Lung (tissue), 11 donors: ENCODE measurements at regions not wholly inside any gene's neighbourhood (a gene's known extent, or its start where the extent isn't known, plus 50 kb on each side); places are given as distances from the start of the nearest gene placed in this dataset.

Experiments used
- ATAC-seq: fragments of 200-7000 bp; cut with Tn5 transposase; one replicate; pipeline ENCODE4 v1.9.1; 2020; ENCODE audit warnings: moderate number of reproducible peaks; ENCODE audit not compliant: insufficient read depth, low FRiP score
- DNase-seq, 3 donors: peaks; one replicate each; pipeline ENCODE4 v3.0.0-alpha.2; 2013 to 2017
- H3K27ac ChIP-seq, 2 donors: one replicate each; pipeline ENCODE4 v1.5.1; 2013; ENCODE audit warnings: mild to moderate bottlenecking in 2 of 2, moderate library complexity in 2 of 2, control low read depth in 1 of 2, inconsistent platforms in 1 of 2, low read depth in 1 of 2, low read length in 1 of 2
- H3K27me3 ChIP-seq, 3 donors: one replicate each; pipeline ENCODE4 v1.5.1; 2013; ENCODE audit warnings: low read length in 2 of 3; ENCODE audit not compliant: control insufficient read depth in 3 of 3, insufficient read depth in 3 of 3
- H3K36me3 ChIP-seq, 4 donors: one replicate each; pipeline ENCODE4 v1.5.1; 2013; ENCODE audit warnings: low read length in 4 of 4, mild to moderate bottlenecking in 1 of 4, moderate library complexity in 1 of 4; ENCODE audit not compliant: control insufficient read depth in 4 of 4, insufficient read depth in 4 of 4
- H3K4me1 ChIP-seq, 5 donors: one replicate each; pipeline ENCODE4 v1.5.1; 2013; ENCODE audit warnings: low read length in 5 of 5, mild to moderate bottlenecking in 2 of 5, moderate library complexity in 1 of 5; ENCODE audit not compliant: control insufficient read depth in 5 of 5, insufficient read depth in 5 of 5
- H3K4me3 ChIP-seq: one replicate; pipeline ENCODE4 v1.5.1; 2013; ENCODE audit warnings: mild to moderate bottlenecking, control low read depth, moderate library complexity
- H3K9ac ChIP-seq, 2 donors: one replicate each; pipeline ENCODE4 v1.5.1; 2013; ENCODE audit warnings: low read length in 2 of 2, control low read depth in 1 of 2; ENCODE audit not compliant: insufficient read depth in 1 of 2
- H3K9me3 ChIP-seq, 4 donors: one replicate each; pipeline ENCODE4 v1.5.1; 2013; ENCODE audit warnings: low read length in 3 of 4, mild to moderate bottlenecking in 1 of 4, moderate library complexity in 1 of 4; ENCODE audit not compliant: control insufficient read depth in 4 of 4, insufficient read depth in 3 of 4
- WGBS, 2 donors: extraction: QIAGEN DNeasy Blood & Tissue Kit; methylation state at CpG; one replicate each; pipeline ENCODE4 v1.1.7; 2013; 5-methylcytosine and 5-hydroxymethylcytosine counted together
- TF ChIP-seq, protein P1 (sequence below): IDR thresholded peaks from 2 replicates; pipeline ENCODE4 v1.5.1; 2012; ENCODE audit warnings: mild to moderate bottlenecking; ENCODE audit errors: control extremely low read depth, extremely low read depth
- donor health status: control.
- donor health status: control.
- donor health status: Bipolar disorder and iron deficiency.
- donor health status: healthy.
- donor health status: DM: yes; HTN: yes; CAD: no.

DNA sequence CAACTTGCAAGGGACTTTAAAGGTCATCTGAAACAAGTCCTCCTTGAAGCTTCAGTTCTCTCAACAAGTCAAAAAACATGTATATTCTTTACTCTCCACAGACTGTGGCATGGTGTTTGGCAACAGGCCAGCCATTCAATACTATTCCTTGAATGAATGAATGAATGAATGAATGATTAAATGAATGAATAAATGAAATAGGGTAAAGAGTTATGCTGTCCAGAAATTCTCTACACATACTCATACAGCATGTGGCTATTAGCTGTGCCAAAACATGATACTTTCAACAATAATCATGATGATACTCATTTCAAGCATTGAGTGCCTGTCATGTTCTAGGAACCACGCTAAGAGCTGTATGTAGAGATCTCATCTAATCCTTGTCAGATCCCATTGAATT lies 356.1 kb downstream of the BARHL2 start:
- ATAC-seq (no peak), DNase-seq (no peak)
- Histone ChIP-seq H3K27me3 (no peaks in the 10 kb centered on the region), H3K36me3 (no peaks in the 10 kb centered on the region), H3K4me3 (no peak overlapping the region), H3K27ac (no peak overlapping the region), H3K4me1 (no peaks in the 10 kb centered on the region), H3K9me3 (no peaks in the 10 kb centered on the region), H3K9ac (no peak overlapping the region)
- TF ChIP-seq, protein P1, sequence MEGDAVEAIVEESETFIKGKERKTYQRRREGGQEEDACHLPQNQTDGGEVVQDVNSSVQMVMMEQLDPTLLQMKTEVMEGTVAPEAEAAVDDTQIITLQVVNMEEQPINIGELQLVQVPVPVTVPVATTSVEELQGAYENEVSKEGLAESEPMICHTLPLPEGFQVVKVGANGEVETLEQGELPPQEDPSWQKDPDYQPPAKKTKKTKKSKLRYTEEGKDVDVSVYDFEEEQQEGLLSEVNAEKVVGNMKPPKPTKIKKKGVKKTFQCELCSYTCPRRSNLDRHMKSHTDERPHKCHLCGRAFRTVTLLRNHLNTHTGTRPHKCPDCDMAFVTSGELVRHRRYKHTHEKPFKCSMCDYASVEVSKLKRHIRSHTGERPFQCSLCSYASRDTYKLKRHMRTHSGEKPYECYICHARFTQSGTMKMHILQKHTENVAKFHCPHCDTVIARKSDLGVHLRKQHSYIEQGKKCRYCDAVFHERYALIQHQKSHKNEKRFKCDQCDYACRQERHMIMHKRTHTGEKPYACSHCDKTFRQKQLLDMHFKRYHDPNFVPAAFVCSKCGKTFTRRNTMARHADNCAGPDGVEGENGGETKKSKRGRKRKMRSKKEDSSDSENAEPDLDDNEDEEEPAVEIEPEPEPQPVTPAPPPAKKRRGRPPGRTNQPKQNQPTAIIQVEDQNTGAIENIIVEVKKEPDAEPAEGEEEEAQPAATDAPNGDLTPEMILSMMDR: no peak
- 95 to 97% methylated on average over 1 of the region's 1 CpG for WGBS, 2 donors

DNA sequence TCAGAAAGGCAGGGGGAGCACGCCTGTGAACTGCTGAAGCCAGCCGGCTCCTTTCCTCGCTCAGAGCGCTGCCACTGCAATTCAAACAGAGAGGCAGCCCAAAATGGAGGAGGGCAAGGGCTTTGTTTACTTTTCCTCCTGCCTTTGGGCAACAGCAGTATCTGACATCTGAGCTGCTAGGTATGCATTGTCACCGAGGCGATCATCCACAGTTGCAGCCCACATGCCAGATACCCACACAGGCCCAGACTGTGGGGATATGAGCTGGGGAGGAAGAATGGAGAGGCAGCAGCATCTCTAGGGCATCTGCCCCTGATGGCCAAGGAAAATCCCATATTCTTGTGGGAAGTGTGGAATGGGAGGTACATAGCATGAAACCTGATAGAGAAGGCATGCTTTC lies 357.1 kb downstream of the BARHL2 start:
- Histone ChIP-seq H3K36me3 (no peaks in the 10 kb centered on the region), H3K9ac (no peak overlapping the region), H3K27ac (no peak overlapping the region), H3K4me1 (no peaks in the 10 kb centered on the region), H3K4me3 (no peak overlapping the region), H3K27me3 (peaks cover 0 to 3% (median 0%) of the 10 kb centered on the region in 3 donors), H3K9me3 (peaks cover 0 to 2% (median 0%) of the 10 kb centered on the region in 4 donors)
- ATAC-seq: no peak
- DNase-seq: no peak
- TF ChIP-seq, protein P1: no peak
- WGBS, 2 donors: 83 to 87% methylated on average over 6 of the region's 6 CpGs

DNA sequence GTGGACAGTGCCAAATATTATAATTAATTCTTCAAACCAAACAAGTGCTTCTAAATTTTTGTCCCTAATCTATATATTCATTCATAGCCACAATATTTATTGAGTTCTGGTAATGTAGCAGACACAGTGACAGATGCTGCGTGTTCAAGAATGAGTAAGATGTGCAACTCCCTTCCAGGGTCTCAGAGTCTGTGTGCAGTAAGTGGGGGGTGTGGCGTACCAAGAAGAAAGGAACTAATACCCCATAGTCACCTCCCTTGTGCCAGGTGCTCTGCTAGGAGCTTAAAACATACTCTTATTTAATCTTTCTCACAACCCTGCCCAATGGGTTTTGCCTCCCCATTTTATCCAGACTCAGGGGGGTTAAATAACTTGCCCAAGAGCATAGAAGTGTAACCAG lies 358.7 kb downstream of the BARHL2 start:
- Histone ChIP-seq H3K4me1 (no peaks in the 10 kb centered on the region), H3K27ac (no peak overlapping the region), H3K27me3 (peaks cover 0 to 3% (median 0%) of the 10 kb centered on the region in 3 donors), H3K9ac (no peak overlapping the region), H3K9me3 (peaks cover 0 to 2% (median 0%) of the 10 kb centered on the region in 4 donors), H3K4me3 (no peak overlapping the region), H3K36me3 (no peaks in the 10 kb centered on the region)
- no peak for ATAC-seq
- WGBS, 2 donors: 93 to 94% methylated on average over 2 of the region's 2 CpGs
- DNase-seq: no peak
- TF ChIP-seq, protein P1: no peak

DNA sequence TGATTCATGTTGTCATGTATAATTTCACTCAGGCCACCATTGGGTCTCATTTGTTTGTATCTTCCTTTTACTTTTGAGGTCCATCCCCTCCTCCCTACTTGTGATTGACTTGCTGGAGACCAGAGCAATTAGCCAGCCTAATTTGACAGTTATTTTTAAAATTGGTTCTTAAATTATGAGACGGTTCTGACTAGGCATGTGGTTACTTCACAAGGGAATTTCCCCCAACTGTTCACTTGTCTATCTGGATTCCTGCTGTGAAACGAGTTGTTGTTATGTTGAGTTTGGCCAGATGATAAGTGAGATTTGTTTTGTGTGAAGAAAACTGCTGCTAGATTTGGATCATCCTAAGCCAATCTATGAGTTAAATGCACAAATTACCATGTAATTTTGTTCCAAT lies 359.1 kb downstream of the BARHL2 start:
- no peak overlapping the region for H3K9ac ChIP-seq
- ATAC-seq (no peak), DNase-seq (no peak)
- no peaks in the 10 kb centered on the region for H3K4me1 ChIP-seq
- H3K9me3 ChIP-seq: peaks cover 0 to 2% (median 0%) of the 10 kb centered on the region in 4 donors
- TF ChIP-seq, protein P1: no peak
- no peaks in the 10 kb centered on the region for H3K36me3 ChIP-seq
- no peak overlapping the region for H3K27ac ChIP-seq
- H3K27me3 ChIP-seq: peaks cover 0 to 3% (median 0%) of the 10 kb centered on the region in 3 donors
- 24 to 32% methylated on average over 2 of the region's 2 CpGs for WGBS, 2 donors
- no peak overlapping the region for H3K4me3 ChIP-seq
